CD4-positive, alpha-beta T cell treated with Interferon alpha-2 for 1 hour (primary cell): ENCODE measurements at regions not wholly inside any gene's neighbourhood (a gene's known extent, or its start where the extent isn't known, plus 50 kb on each side); places are given as distances from the start of the nearest gene placed in this dataset.

Experiments
- DNase-seq, 2 donors: peaks; one replicate each; pipeline ENCODE4 v3.0.0-alpha.2; 2020 to 2022

DNA sequence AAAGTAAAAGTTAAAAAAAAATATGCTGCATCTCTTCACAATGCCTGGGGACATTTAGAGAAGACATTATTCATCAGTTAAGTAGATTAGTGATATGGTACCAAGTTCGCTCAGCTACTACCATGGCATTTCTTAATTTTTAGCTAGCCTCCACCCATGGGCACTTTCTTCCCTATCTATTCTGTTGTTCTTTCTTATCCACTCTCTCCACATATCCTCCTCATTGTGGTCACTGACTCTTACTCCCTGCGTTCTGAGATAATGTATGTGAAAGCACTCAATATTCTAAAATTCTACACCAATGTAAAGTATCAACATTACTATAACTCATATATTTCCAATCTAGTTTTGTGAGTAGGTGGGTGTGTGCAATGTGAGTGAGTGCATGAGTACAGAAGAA, 609.7 kb upstream of the DAB2 start:
- no peak for DNase-seq

DNA sequence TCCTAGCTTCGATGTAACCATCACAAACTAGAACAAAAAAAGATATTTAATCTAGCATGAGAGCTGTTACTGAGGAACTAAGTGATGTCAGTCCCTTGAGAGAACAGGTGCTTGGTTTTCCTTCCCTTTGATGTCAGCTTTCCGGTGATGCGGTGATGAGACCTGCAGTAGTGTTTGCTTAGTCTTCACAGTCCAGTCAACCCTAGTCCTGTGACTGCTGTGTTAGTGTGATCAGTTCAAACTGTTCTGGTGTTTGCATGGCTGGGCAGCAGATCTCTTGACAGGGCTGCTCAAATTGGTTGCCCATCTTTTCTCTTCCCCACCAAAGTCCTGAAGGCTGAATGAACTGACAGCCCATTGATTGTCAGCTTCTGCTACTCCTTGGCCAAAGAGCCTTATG, 608.6 kb upstream of the DAB2 start:
- DNase-seq, result peak; percentile 40 to 77

DNA sequence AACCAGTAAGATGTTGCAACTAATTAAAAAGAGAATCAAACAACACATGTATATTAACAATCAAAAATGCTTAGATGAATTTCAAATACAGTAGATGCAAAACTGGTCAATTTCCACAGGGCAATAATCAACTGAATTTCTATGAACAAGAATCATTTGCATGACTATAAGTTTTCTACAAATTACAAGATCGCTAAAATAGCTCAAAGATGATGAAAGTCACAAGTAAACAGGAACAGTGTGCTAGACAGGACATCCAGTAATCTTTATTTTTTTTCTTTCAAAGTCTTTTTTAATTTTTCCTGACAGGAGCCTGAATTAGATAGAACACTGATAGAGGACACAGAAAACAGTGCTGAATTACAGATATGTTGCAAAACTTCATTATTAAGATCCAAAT, 608.2 kb upstream of the DAB2 start:
- DNase-seq, result no peak

DNA sequence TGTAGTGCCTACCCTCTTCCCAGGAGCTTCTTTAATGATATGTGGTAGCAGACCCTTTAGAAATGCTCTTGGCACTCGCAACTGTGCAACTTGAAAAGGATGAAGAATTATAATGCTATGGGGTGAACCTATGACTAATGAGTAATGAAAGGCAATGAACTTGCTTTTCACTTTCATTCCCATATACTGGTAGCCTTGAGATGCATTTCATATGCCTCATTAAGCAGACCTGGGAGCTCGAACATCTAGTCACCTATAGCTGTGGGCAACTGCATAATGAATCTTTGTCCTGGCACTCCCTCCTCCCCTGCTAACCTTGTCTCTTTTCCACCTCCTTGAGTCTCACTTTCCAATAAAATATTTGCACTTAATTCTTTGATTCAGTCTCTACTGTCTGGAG, 605.9 kb upstream of the DAB2 start:
- no peak for DNase-seq

DNA sequence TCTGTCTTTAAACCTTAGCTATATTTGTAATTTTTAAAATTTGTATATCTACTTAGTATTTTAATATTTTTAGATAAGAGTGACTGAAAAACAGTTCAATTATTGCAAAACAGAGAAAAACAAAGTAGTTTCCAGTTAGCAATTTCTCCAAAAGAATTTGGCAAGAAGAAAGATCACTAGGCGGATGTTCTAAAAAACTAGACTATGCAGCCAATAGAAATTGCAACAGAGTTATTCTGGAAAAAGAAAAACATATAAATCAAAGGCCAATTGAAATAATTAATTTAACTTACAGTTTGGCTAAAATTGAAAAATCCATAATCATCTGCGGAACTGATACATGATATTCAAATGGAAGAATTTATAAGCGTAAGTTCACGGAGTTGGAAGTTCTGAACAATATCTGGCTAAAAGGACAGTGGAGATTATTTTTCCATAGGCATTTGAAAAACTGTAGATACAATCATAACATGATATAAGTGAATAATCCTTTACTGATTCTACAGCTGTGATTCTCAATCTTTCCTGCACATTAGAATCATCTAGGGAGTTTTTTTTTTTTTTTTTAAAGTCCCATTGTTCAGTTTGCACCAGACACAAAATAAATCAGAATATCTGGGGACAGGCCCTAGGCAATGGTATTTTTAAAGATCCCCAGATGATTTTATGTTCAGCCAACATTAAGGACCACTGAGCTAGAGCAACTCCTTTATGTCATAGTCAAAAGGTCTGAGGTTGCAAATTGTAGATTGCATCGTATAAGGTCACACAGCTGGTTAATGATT, 605.1 kb upstream of the DAB2 start:
- DNase-seq, result no peak

DNA sequence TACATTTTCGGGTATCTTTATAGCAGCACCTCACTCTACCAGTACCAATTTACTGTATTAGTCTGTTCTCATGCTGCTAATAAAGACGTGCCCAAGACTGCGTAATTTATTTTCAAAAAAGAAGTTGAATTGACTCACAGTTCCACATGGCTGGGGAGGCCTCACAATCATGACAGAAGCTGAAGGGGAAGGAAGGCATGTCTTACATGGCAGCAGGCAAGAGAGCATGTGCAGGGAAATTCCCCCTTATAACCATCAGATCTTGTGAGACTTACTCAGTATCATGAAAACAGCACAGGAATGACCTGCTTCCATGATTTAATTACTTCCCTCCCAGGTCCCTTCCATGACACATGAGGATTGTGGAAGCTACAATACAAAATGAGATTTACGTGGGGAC, 602.6 kb upstream of the DAB2 start:
- DNase-seq, result no peak

DNA sequence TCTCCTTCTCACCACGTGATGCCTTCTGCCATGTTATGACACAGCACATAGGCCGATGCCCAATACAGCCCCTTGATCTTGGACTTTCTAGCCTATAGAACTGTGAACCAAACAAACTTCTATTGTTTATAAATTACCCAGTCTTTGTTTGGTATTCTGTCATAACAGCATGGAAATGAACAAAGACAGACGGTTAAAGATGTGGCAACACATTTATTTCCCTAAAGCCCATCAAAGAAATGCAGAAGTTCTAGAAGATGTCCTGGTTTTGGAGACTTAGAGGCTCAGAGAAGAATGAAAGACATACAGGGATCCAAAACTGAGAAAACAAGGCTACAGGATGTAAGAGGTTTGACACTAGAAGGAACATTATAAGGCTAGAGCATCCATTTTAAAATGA, 600.8 kb upstream of the DAB2 start:
- no peak for DNase-seq

DNA sequence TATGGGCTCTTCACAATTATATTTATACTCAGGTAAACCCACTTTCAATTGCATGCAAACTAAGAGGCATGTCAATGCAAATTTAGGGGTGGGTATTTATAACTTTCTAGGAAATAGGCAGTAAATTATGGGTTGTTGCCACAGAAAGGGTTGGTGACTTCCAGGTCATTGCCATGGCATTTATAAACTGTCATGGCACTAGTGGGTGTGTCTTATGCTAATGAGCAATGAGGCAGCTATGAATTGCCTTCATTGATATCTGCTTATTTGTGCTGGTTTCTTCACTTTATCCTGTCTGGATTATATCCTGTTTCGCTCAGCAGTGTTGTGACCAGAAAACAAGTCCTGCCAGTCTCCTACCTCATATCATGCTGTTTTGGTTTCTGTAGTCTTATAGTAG, 597.3 kb upstream of the DAB2 start:
- no peak for DNase-seq

DNA sequence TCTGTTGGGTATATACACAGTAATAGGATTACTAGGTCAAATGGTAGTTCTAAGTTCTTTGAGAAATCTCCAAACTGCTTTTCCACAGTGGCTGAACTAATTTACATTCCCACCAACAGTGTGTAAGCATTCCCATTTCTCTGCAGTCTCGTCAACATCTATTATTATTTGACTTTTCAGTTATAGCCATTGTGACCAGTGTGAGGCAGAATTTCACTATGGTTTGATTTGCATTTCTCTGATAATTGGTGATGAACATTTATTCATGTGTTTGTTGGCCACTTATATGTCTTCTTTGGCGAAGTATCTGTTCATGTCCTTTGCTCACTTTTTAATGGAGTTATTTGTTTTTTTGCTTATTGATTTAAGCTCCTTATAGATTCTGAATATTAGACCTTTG, 596.2 kb upstream of the DAB2 start:
- peak in 1 of 2 donors; percentile 20 for DNase-seq

DNA sequence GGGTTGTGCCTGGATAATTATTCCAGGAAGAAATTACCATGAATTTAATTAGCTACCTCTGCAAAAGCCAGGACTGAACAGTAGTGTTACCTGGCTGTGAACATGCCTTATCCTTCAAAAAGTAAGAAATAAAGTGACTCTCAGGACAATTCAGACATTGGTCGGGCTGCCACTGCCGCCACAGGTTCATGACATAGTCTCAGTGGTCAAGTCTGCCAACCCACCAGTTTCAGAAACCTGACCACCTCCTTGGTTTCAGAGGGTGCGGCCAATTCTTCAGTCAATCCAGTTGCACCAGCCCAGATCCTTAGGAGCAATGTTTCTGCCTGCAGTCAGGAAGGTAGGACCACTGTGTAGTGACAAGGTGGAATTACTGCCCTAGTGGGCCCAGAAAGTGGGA, 593.1 kb upstream of the DAB2 start:
- no peak for DNase-seq

DNA sequence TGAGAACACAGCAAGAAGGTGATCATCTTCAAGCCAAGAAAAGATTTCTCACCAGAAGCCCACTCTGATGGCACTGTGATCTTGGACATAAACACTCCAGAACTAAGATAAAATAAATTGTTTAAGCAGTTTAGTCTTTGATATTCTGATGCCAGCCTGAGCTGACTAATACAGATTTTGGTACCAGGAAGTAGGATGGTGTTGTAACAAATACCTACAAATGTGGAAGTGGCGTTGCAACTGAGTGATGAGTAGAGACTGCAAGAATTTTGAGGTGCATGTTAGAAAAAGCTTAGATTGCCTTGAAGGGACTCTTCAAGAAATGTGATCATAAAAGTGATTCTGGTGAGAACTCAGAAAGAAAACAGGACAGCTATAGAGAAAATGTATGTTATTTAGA, 592.4 kb upstream of the DAB2 start:
- no peak for DNase-seq

DNA sequence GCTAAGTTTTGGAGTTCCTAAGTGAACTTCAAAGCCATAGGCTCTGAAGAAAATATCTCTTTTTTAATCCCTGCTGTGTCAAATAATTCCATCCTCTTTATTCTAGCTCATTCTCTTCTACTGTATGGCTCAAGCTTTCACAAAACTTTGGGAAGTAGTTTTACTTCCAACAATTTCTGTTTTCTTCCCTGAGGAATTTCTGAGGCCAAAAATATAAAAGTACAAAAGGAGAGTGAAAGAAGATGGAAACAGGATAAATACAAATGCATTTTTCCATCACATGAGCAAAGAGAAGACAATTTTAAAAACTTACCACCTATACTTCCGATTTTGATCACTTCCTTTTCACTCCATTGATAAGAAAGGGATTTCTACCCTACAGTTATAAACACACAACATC, 585.7 kb upstream of the DAB2 start:
- no peak for DNase-seq

DNA sequence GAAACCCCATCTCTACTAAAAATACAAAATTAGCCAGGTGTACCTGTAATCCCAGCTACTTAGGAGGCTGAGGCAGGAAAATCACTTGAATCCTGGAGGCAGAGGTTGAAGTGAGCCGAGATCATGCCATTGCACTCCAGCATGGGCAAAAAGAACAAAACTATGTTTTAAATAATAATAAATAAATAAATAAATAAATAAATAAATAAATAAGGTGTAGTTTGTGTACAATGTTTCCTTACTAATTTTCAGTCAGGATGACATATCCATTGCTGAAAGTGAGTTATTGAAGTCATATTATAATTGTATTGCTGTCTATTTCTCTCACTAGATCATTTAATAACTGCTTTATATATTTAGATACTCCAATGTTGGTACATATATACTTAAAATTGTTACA, 581.5 kb upstream of the DAB2 start:
- no peak for DNase-seq

DNA sequence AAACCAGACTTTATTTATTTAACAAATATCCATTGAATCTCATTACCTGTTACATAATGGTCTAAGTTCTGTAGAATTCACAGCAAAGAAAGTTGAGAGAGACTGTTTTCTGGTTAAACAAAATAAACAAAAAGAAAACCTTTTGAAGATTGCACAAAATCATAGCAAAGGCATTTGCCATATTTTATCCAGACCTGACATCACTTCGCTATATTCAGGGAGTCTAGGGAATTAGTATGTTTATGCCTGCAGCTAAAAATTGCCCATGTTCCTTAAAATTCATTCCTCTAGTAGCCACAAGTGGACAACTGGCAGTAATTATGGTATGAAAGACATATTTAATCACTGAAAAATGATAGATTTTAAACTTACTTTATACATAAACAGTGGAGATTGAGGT, 577.0 kb upstream of the DAB2 start:
- DNase-seq, result no peak

DNA sequence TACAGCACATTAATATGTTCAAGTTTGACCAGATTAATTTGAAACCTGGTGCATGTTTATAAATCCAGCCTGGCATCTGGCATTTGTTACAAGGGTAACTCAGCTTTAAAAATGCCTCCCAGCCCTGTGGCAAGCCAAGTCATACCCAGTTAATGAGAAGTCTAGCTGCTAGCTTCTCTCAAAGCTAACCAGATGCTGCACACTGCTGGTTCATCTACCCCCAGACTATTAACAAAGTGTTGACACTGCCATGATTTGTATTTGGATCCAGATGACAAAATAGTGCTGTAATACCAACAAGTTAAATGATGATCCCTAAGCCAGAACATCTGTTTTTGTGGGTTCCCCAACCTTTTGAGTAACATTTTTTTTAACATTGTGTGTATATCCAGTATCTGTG, 573.7 kb upstream of the DAB2 start:
- no peak for DNase-seq

DNA sequence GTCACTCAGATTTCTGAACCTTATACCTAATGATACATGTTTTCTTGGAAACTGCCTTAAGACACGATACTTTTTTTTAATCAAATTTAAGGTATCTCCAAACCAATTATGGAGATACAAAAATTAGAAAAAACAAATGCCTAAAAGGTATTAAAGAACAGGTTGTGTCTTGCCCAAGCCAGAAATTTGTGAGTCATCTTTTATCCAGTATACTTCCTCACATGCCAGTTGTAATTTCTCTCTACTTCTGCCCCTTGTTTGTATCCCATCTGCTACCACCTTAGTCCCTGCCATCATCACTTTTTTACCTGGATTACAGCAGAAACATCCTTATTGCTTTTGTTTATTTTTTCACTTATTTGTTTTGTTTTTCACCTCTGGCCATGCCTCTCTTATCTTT, 571.2 kb upstream of the DAB2 start:
- DNase-seq, result no peak

DNA sequence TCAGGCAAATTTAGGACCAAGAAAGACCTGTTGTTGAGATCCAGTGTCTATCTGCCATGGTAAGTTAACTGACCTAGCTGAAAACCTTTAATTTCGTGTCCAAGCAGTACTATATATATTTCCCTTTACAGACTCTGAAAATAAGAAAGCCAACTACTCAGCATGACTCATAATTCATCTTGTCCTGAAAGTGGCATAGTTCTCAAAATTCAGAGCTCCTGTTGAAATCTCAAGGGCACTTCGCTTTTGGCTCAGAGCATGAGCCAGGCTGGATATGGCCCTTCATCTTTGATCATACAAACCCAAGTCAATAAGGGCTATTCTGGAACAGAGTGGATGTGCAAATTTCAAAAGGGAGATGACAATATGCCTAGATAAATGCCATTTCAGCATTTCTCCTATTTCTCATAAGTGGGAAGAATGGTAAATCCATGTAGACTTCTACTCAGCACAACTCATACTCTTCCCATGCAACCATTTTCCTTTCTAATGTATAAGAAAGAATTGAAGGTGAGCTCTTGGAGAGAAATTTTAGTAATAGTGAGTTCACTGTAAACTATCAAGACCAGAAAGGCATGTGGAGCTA, 567.9 kb upstream of the DAB2 start:
- DNase-seq, result no peak

DNA sequence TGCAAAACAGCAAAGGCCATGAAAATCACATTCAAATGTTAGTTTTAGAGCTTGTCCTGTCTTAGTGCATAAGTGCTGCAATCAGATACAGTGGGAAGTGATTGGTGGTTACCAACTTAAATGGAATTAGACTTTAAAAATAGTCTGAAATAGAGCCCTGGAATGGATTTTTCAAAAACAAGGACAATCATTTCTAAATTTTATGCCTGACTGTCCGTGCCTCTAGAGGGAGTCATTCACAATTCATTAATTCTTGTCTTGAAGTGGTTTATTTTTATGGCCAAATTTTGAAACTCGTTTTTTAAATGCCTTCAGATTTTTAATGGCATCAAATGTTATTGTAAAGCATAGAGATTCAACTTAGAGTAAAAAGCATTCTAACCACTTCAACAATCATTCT, 561.8 kb upstream of the DAB2 start:
- DNase-seq, result no peak

DNA sequence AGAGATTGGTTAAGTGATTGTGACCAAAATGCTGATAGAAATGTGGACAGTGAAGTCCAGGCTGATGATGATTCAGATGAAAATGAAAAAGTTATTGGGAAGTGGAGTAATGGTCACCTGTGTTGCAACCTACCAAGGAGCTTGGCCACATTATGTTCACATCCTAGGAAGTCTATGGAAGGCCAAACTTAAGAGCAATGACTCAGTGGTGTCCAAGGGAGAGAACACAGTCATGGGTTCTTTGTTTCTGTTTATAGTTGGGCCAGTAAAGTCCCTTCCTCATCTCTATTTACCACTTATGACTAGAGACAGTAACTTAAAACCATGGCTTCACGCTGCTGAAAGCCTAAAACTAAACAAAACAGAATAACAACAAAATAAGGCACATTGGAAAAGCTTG, 555.3 kb upstream of the DAB2 start:
- DNase-seq, result no peak

DNA sequence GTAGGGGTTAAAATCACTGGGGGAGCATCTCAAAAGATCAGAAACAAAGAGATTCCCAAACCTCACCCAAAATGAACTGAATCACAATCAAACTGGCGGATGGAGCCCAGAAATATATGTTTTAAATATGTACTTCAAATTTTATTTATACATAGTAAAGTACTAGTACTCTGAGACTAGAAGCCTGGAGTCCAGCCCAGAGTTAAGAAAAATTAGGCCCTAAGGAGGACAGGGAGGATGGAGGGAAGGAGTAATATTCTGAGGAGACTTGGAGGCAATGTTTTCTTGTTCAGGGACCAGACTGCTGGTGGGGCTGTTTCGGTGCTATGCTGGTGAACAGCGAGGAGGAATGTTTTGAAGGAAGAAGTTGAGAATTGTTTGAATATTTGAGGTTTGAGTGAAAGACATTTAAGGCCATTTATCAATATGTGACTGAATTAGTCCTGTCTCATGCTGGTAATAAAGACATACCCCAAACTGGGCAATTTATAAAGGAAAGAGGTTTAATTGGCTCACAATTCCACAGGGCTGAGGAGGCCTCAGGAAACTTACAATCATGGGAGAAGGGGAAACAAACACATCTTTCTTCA, 552.4 kb upstream of the DAB2 start:
- DNase-seq, result no peak

DNA sequence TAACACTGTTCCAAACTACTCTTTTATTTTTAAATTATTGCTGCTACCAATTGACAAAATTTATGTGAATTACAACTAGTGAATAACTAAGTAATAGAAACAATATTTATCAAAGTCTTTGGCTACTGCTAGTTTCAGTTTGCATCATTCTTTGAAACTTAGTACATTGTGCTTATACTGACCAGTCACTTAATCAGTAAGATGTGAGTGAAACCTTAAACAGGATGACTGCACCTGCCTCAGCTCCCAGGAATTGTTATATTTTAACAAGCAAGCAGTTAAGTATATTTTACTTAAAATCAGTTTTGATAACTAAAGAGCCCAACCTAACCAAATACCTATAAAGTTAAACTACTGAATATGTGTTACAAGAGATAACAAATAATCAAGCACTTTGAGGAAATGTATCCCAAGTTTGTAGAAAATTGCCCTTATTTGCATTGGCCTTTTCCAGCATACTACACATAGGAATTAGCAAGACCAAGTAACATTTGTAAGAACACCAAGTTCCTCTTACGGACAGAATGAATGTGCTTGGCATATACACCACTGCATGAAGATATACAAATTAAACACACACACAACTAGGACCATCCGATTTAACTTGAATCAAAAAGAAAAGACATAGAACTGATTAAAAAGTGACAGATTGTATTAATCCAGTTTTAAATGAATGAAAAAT, 545.5 kb upstream of the DAB2 start:
- no peak for DNase-seq

DNA sequence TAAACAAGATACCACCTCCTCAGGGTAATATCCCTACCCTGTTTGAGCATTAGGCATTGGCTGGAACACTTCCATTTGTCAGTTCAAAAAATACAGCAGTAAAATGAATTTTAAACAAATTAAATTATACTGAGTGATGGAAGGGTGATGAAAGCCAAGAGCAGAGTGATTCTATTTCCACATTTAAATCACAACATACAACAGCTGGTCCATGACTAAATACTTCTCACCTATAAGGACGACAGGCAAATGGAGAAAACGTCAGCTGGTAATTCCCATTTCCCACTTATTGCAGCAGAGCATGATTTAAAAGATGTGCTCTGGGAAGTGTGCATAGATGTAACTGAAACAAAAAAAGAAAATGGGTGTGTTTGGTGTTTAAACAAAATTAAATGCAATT, 543.6 kb upstream of the DAB2 start:
- DNase-seq, result no peak

DNA sequence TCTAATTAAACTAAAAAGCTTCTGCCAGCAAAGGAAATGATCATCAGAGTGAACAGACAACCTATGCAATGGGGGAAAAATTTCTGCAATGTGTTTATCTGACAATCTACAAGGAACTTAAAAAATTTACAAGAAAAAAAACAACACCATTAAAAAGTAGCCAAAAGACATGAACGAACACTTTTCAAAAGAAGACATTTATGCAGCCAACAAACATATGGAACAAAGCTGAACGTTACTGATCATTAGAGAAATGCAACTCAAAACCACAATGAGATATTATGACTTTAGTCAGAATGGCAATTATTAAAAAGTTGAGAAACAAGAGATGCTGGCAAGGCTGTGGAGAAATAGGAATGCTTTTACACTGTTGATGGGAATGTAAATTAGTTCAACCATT, 530.4 kb upstream of the DAB2 start:
- no peak for DNase-seq

DNA sequence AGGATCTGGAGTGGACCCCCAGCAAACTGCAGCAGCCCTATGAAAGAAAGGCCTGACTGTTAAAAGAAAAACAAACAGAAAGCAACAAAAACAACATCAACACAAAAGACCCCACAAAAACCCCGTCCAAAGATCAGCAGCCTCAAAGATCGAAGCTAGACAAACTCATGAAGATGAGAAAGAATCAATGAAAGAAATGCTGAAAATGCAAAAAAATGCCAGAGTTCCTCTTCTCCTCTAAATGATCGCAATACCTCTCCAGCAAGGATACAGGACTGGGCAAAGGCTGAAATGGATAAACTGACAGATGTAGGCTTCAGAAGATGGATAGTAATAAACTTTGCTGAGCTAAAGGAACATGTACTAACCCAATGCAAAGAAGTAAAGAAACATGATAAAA, 526.3 kb upstream of the DAB2 start:
- no peak for DNase-seq
